GM23338 (cell line): ENCODE measurements at regions not wholly inside any gene's neighbourhood (a gene's known extent, or its start where the extent isn't known, plus 50 kb on each side); places are given as distances from the start of the nearest gene placed in this dataset.

Experiments used
- ATAC-seq: fragments of 200-7000 bp; cut with Tn5 transposase; 3 replicates; pipeline ENCODE4 v1.9.1; 2020
- DNase-seq: peaks from one replicate; pipeline ENCODE4 v3.0.0-alpha.2; 2015; ENCODE audit warnings: low spot score
- H2AFZ ChIP-seq: fragments of 200-600 bp; sonication (generic); 2 replicates; pipeline ENCODE4 v1.8.0; 2016; ENCODE audit warnings: antibody characterized with exemption, mild to moderate bottlenecking, moderate library complexity
- H3F3A ChIP-seq: fragments of 200-600 bp; sonication (generic); replicated peaks from 2 replicates; pipeline ENCODE4 v1.8.0; 2017; ENCODE audit warnings: antibody characterized with exemption, mixed run types, low read depth
- H3K27ac ChIP-seq: fragments of 200-600 bp; sonication (generic); 2 replicates; pipeline ENCODE4 v1.6.1; 2016; ENCODE audit warnings: low read depth
- H3K27me3 ChIP-seq: fragments of 200-600 bp; sonication (generic); 2 replicates; pipeline ENCODE4 v1.8.0; 2016; ENCODE audit warnings: mild to moderate bottlenecking, mixed run types, moderate library complexity; ENCODE audit not compliant: insufficient read depth
- H3K36me3 ChIP-seq: fragments of 200-600 bp; sonication (generic); 2 replicates; pipeline ENCODE4 v1.8.0; 2016; ENCODE audit warnings: mild to moderate bottlenecking; ENCODE audit not compliant: insufficient read depth
- H3K4me1 ChIP-seq: fragments of 200-600 bp; sonication (generic); 2 replicates; pipeline ENCODE4 v1.8.0; 2016; ENCODE audit warnings: mild to moderate bottlenecking, moderate library complexity; ENCODE audit not compliant: insufficient read depth
- H3K4me2 ChIP-seq: fragments of 200-600 bp; sonication (generic); 2 replicates; pipeline ENCODE4 v1.7.1; 2017; ENCODE audit warnings: mixed run types
- H3K4me3 ChIP-seq: fragments of 200-600 bp; sonication (generic); 2 replicates; pipeline ENCODE4 v1.6.1; 2016; ENCODE audit warnings: mixed run types
- H3K79me2 ChIP-seq: fragments of 200-600 bp; sonication (generic); replicated peaks from 2 replicates; pipeline ENCODE4 v1.8.0; 2017; ENCODE audit warnings: mild to moderate bottlenecking; ENCODE audit not compliant: insufficient read depth
- H3K9me2 ChIP-seq: fragments of 200-600 bp; sonication (generic); 2 replicates; pipeline ENCODE4 v1.8.0; 2017; ENCODE audit not compliant: insufficient read depth
- H4K20me1 ChIP-seq: fragments of 200-600 bp; sonication (generic); replicated peaks from 2 replicates; pipeline ENCODE4 v1.8.0; 2017; ENCODE audit warnings: mild to moderate bottlenecking; ENCODE audit not compliant: insufficient read depth
- H3K27ac Mint-ChIP-seq: 2 replicates; pipeline ENCODE4 v1.8.0; 2020; ENCODE audit warnings: inconsistent platforms, mild to moderate bottlenecking, moderate library complexity, mixed read lengths
- H3K27me3 Mint-ChIP-seq: 3 replicates; pipeline ENCODE4 v1.8.0; 2022; ENCODE audit warnings: low read depth, mild to moderate bottlenecking, moderate library complexity, mixed read lengths, inconsistent platforms; ENCODE audit not compliant: insufficient read depth, poor library complexity
- H3K36me3 Mint-ChIP-seq: 3 replicates; pipeline ENCODE4 v1.8.0; 2021; ENCODE audit warnings: low read depth, mild to moderate bottlenecking, inconsistent platforms, moderate library complexity, mixed read lengths
- H3K4me1 Mint-ChIP-seq: 3 replicates; pipeline ENCODE4 v1.8.0; 2020; ENCODE audit warnings: mild to moderate bottlenecking, inconsistent platforms, mixed read lengths
- H3K4me3 Mint-ChIP-seq: 3 replicates; pipeline ENCODE4 v1.8.0; 2021; ENCODE audit warnings: moderate library complexity, mild to moderate bottlenecking, inconsistent platforms, mixed read lengths
- H3K9me3 Mint-ChIP-seq: 3 replicates; pipeline ENCODE4 v1.8.0; 2020; ENCODE audit warnings: moderate library complexity, mild to moderate bottlenecking, inconsistent platforms, mixed read lengths
- CREB1 ChIP-seq: fragments of 250-450 bp; sonication (Bioruptor Pico); IDR thresholded peaks from 2 replicates; pipeline ENCODE4 v1.5.0; 2020; ENCODE audit warnings: low read depth, mild to moderate bottlenecking, moderate library complexity
- ETS1 ChIP-seq: IDR thresholded peaks from 2 replicates; pipeline ENCODE4 v1.6.1; 2016; ENCODE audit warnings: antibody characterized with exemption
- EZH2 ChIP-seq: fragments of 200-600 bp; sonication (generic); IDR thresholded peaks from one replicate; pipeline ENCODE4 v1.8.0; 2017; ENCODE audit warnings: antibody characterized with exemption, mild to moderate bottlenecking, low read depth; ENCODE audit not compliant: unreplicated experiment
- JUNB ChIP-seq: IDR thresholded peaks from one replicate; pipeline ENCODE4 v1.6.1; 2016; ENCODE audit warnings: antibody characterized with exemption; ENCODE audit not compliant: unreplicated experiment
- NANOG ChIP-seq: IDR thresholded peaks from 2 replicates; pipeline ENCODE4 v1.6.1; 2016; ENCODE audit warnings: antibody characterized with exemption, borderline replicate concordance
- POLR2AphosphoS5 ChIP-seq: IDR thresholded peaks from 2 replicates; pipeline ENCODE4 v1.6.1; 2016; ENCODE audit warnings: antibody characterized with exemption, low read depth
- STAT1 ChIP-seq: IDR thresholded peaks from one replicate; pipeline ENCODE4 v1.6.1; 2016; ENCODE audit warnings: antibody characterized with exemption; ENCODE audit not compliant: unreplicated experiment
- ZNF114 ChIP-seq: fragments of 250-450 bp; sonication (Bioruptor Pico); IDR thresholded peaks from 2 replicates; pipeline ENCODE4 v1.5.0; 2020; ENCODE audit warnings: mild to moderate bottlenecking, moderate library complexity
- ZNF331 ChIP-seq: fragments of 250-450 bp; sonication (Bioruptor Pico); IDR thresholded peaks from 2 replicates; pipeline ENCODE4 v1.5.0; 2020; ENCODE audit warnings: low read depth, mild to moderate bottlenecking, moderate library complexity
- TF ChIP-seq, protein P1 (sequence below): IDR thresholded peaks from one replicate; pipeline ENCODE4 v1.6.1; 2018; ENCODE audit warnings: antibody characterized with exemption; ENCODE audit not compliant: unreplicated experiment
- TF ChIP-seq, protein P2 (sequence below), 2 experiments: fragments of 200-600 bp in 1 of 2; sonication (generic) in 1 of 2; conservative IDR thresholded peaks; 2 replicates each; pipeline versions ENCODE4 v1.5.1 to v1.6.1; 2016 to 2017; ENCODE audit warnings: antibody characterized with exemption in 2 of 2, low read depth in 2 of 2, mild to moderate bottlenecking in 2 of 2, moderate library complexity in 1 of 2

DNA sequence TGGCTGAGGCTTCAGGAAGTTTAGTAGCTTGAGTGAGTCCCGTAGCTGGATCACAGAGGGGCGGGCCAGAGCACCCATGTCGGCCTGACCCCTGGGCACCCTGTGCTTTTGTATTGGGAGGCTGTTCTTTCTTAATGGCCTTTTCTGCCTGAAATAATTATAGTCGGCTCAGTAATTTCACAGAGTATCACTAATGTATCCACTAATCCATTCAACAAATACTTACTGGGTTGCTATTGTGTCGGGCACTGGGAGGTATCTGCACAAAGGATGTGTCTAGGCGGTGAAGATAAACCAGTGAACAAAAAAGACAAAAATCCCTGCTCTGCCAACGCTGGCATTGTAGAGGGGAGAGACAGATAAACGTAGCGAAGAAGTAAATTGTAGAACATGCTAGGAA is 318.6 kb downstream of the FOXL1 start:
- no peak overlapping the region for H3K27ac ChIP-seq
- no peaks in the 10 kb centered on the region for H3K36me3 ChIP-seq
- no peaks in the 10 kb centered on the region for H3F3A ChIP-seq
- H3K4me2 ChIP-seq: no peak overlapping the region
- peaks cover 16% of the 10 kb centered on the region for H3K4me1 Mint-ChIP-seq
- H3K4me3 Mint-ChIP-seq: no peak overlapping the region
- no peak overlapping the region for H3K4me3 ChIP-seq
- H4K20me1 ChIP-seq: no peaks in the 10 kb centered on the region
- H3K27me3 ChIP-seq: no peaks in the 10 kb centered on the region
- ATAC-seq: no peak
- no peak overlapping the region for H3K27ac Mint-ChIP-seq
- H3K9me2 ChIP-seq: no peaks in the 10 kb centered on the region
- no peaks in the 10 kb centered on the region for H3K27me3 Mint-ChIP-seq
- H3K4me1 ChIP-seq: no peaks in the 10 kb centered on the region
- no peaks in the 10 kb centered on the region for H3K79me2 ChIP-seq
- no peaks in the 10 kb centered on the region; the same call in 2 of the 3 replicates for H3K36me3 Mint-ChIP-seq
- H3K9me3 Mint-ChIP-seq: no peaks in the 10 kb centered on the region
- TF ChIP-seq ZNF114 (no peak), POLR2AphosphoS5 (no peak), CREB1 (no peak), ETS1 (no peak), NANOG (no peak), JUNB (no peak)
- TF ChIP-seq, protein P1, sequence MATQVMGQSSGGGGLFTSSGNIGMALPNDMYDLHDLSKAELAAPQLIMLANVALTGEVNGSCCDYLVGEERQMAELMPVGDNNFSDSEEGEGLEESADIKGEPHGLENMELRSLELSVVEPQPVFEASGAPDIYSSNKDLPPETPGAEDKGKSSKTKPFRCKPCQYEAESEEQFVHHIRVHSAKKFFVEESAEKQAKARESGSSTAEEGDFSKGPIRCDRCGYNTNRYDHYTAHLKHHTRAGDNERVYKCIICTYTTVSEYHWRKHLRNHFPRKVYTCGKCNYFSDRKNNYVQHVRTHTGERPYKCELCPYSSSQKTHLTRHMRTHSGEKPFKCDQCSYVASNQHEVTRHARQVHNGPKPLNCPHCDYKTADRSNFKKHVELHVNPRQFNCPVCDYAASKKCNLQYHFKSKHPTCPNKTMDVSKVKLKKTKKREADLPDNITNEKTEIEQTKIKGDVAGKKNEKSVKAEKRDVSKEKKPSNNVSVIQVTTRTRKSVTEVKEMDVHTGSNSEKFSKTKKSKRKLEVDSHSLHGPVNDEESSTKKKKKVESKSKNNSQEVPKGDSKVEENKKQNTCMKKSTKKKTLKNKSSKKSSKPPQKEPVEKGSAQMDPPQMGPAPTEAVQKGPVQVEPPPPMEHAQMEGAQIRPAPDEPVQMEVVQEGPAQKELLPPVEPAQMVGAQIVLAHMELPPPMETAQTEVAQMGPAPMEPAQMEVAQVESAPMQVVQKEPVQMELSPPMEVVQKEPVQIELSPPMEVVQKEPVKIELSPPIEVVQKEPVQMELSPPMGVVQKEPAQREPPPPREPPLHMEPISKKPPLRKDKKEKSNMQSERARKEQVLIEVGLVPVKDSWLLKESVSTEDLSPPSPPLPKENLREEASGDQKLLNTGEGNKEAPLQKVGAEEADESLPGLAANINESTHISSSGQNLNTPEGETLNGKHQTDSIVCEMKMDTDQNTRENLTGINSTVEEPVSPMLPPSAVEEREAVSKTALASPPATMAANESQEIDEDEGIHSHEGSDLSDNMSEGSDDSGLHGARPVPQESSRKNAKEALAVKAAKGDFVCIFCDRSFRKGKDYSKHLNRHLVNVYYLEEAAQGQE: no peak
- TF ChIP-seq, protein P2, sequence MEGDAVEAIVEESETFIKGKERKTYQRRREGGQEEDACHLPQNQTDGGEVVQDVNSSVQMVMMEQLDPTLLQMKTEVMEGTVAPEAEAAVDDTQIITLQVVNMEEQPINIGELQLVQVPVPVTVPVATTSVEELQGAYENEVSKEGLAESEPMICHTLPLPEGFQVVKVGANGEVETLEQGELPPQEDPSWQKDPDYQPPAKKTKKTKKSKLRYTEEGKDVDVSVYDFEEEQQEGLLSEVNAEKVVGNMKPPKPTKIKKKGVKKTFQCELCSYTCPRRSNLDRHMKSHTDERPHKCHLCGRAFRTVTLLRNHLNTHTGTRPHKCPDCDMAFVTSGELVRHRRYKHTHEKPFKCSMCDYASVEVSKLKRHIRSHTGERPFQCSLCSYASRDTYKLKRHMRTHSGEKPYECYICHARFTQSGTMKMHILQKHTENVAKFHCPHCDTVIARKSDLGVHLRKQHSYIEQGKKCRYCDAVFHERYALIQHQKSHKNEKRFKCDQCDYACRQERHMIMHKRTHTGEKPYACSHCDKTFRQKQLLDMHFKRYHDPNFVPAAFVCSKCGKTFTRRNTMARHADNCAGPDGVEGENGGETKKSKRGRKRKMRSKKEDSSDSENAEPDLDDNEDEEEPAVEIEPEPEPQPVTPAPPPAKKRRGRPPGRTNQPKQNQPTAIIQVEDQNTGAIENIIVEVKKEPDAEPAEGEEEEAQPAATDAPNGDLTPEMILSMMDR (conservative IDR thresholded peaks at IDR 0.05; ENCODE audit: low read depth in 2 of 2): no peak
- no peak for DNase-seq
- H2AFZ ChIP-seq: no peak overlapping the region

DNA sequence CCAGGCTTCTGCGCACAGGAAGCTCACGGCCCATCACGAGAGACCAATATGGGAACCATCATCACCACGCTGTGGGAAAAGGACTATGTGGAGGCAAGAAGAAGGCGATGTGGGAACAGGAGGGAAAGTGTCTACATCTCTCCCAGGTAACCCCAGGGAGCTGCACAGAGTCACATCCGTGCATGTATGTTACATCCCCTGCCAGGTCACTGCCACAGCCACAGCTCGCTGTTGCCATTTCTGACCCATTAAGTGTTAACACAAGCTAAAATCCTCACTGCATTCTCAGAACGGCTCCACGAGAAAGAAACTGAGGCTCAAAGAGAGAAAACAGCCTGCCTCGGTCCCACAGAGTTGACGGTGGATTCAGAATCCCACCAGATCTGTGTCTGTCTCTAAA is 319.1 kb downstream of the FOXL1 start:
- Mint-ChIP-seq H3K36me3 (no peaks in the 10 kb centered on the region; the same call in 2 of the 3 replicates), H3K27ac (no peak overlapping the region), H3K27me3 (no peaks in the 10 kb centered on the region), H3K9me3 (no peaks in the 10 kb centered on the region), H3K4me3 (no peak overlapping the region), H3K4me1 (peaks cover 16% of the 10 kb centered on the region)
- no peak overlapping the region for H3K4me2 ChIP-seq
- ATAC-seq (no peak), DNase-seq (no peak)
- no peak overlapping the region for H3K4me3 ChIP-seq
- no peaks in the 10 kb centered on the region for H3K36me3 ChIP-seq
- H3K27me3 ChIP-seq: no peaks in the 10 kb centered on the region
- H3K27ac ChIP-seq: no peak overlapping the region
- H3K79me2 ChIP-seq: no peaks in the 10 kb centered on the region
- H2AFZ ChIP-seq: no peak overlapping the region
- no peaks in the 10 kb centered on the region; the same call in 1 of the 2 replicates for H3K4me1 ChIP-seq
- no peaks in the 10 kb centered on the region for H4K20me1 ChIP-seq
- no peaks in the 10 kb centered on the region for H3F3A ChIP-seq
- no peaks in the 10 kb centered on the region for H3K9me2 ChIP-seq
- no peak for TF ChIP-seq ZNF114
- TF ChIP-seq, protein P2 (conservative IDR thresholded peaks at IDR 0.05; ENCODE audit: low read depth in 2 of 2): no peak
- TF ChIP-seq ETS1: no peak
- TF ChIP-seq, protein P1: no peak
- no peak for TF ChIP-seq ZNF331 (CRISPR knock-in tag)
- no peak for TF ChIP-seq CREB1
- TF ChIP-seq STAT1: no peak
- TF ChIP-seq EZH2: no peak
- no peak for TF ChIP-seq POLR2AphosphoS5
